Heart right ventricle (tissue), 16 donors: ENCODE measurements at regions not wholly inside any gene's neighbourhood (a gene's known extent, or its start where the extent isn't known, plus 50 kb on each side); places are given as distances from the start of the nearest gene placed in this dataset.

Experiments used
- ATAC-seq, 8 donors: fragments of 200-7000 bp; cut with Tn5 transposase; one replicate each; pipeline ENCODE4 v1.9.1; 2020; ENCODE audit warnings: mild to moderate bottlenecking in 8 of 8, moderate library complexity in 8 of 8, moderate number of reproducible peaks in 1 of 8
- DNase-seq, 2 donors: peaks; one replicate each; pipeline ENCODE4 v3.0.0-alpha.2; 2020
- H3K27ac ChIP-seq, 10 donors: fragments of 200-600 bp; sonication (generic) in 2 of 10; one replicate each; pipeline versions ENCODE4 v1.5.0 to v1.8.0; 2020 to 2022; ENCODE audit warnings: mild to moderate bottlenecking in 3 of 10
- H3K27me3 ChIP-seq, 7 donors: fragments of 200-600 bp; one replicate each; pipeline ENCODE4 v1.8.0; 2021 to 2022; ENCODE audit warnings: mild to moderate bottlenecking in 2 of 7
- H3K36me3 ChIP-seq, 9 donors: fragments of 200-600 bp; sonication (generic) in 1 of 9; one replicate each; pipeline versions ENCODE4 v1.5.0 to v1.8.0; 2020 to 2022; ENCODE audit warnings: mild to moderate bottlenecking in 2 of 9
- H3K4me1 ChIP-seq, 9 donors: fragments of 200-600 bp; sonication (generic) in 1 of 9; one replicate each; pipeline versions ENCODE4 v1.5.0 to v1.8.0; 2020 to 2022; ENCODE audit warnings: mild to moderate bottlenecking in 4 of 9
- H3K4me3 ChIP-seq, 10 donors: fragments of 200-600 bp; sonication (generic) in 2 of 10; one replicate each; pipeline versions ENCODE4 v1.5.0 to v1.8.0; 2020 to 2022; ENCODE audit warnings: mild to moderate bottlenecking in 7 of 10, moderate library complexity in 2 of 10
- H3K9me3 ChIP-seq, 11 donors: fragments of 200-600 bp in 10 of 11; sonication (generic) in 2 of 11; one replicate each; pipeline versions ENCODE4 v1.5.0 to v1.8.0; 2013 to 2022; ENCODE audit warnings: mild to moderate bottlenecking in 2 of 11, control low read depth in 1 of 11, moderate library complexity in 1 of 11
- WGBS, 2 donors: extraction: QIAGEN DNeasy Blood & Tissue Kit; methylation state at CpG; one replicate each; pipeline ENCODE4 v1.1.7; 2013; ENCODE audit warnings: inconsistent platforms in 1 of 2; 5-methylcytosine and 5-hydroxymethylcytosine counted together
- intact Hi-C, 10 donors: fragments of 100-400 bp; cut with DNase I; formaldehyde crosslinking; loops; one replicate each; pipeline versions ENCODE4 v1.11.1 to v1.14.2; 2022
- TF ChIP-seq, protein P1 (sequence below), 9 donors: fragments of 200-600 bp; sonication (generic) in 2 of 9; IDR thresholded peaks; one replicate each; pipeline versions ENCODE4 v1.5.0 to v1.8.0; 2021 to 2022; ENCODE audit warnings: antibody characterized with exemption in 9 of 9, mild to moderate bottlenecking in 5 of 9, moderate library complexity in 1 of 9
- donor health status: Arrhythmogenic right ventricular cardiomyopathy.
- donor health status: ischemic (EF 13 %, LVEDD 7.1; RV severe dilation, severe dysfunction).
- donor health status: healthy with polysubstance abuse.
- donor health status: DM: no; HTN: yes; CAD: no.
- donor health status: DM: no; HTN: no; CAD: no.
- donor health status: ischemic (EF 25% LVEDD 6.9; RV normal size, moderate dysfunction).
- donor health status: ischemic (EF 25% LVEDD 5.7; RV mildly dilated, moderate dysfunction).
- donor health status: healthy.
- donor health status: DM: yes; HTN: yes; CAD: no.
- donor health status: Ischemic cardiomyopathy.
- donor health status: ischemic (EF 35%, LVEDD 5.7; RV mildly dilated, moderate dysfunction).
- donor health status: nonischemic (EF 11% LVEDD 7.7; RV severe dilation, severe dysfunction).
- donor health status: DM: yes; HTN: yes; CAD: no.
- donor health status: PGD.
- donor health status: ischemic (EF 29% LVEDD 5.4; RV normal size, mild dysfunction).
- donor health status: nonischemic (EF 23%, LVEDD 6.1; RV moderate dilation, normal function).

DNA sequence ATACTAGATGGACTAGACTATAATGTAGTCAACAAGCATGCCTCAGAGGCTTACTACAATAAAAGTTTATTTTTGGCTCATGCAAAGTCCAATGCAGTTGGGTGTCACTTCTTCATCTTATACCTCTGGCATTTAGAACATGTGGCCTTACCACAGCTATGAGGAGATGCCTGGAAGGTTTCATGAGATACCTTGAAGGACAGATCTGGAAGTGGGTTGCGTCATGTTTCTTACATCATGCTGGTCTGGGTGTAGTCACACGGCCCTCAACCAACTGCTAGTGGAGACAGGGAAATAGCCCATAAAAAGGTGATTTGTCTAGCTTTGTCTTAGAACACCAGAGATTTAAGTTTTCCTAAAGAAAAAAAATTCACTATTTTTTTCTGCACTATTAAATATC, 91.7 kb upstream of the MMADHC start:
- TF ChIP-seq, protein P1, sequence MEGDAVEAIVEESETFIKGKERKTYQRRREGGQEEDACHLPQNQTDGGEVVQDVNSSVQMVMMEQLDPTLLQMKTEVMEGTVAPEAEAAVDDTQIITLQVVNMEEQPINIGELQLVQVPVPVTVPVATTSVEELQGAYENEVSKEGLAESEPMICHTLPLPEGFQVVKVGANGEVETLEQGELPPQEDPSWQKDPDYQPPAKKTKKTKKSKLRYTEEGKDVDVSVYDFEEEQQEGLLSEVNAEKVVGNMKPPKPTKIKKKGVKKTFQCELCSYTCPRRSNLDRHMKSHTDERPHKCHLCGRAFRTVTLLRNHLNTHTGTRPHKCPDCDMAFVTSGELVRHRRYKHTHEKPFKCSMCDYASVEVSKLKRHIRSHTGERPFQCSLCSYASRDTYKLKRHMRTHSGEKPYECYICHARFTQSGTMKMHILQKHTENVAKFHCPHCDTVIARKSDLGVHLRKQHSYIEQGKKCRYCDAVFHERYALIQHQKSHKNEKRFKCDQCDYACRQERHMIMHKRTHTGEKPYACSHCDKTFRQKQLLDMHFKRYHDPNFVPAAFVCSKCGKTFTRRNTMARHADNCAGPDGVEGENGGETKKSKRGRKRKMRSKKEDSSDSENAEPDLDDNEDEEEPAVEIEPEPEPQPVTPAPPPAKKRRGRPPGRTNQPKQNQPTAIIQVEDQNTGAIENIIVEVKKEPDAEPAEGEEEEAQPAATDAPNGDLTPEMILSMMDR (IDR thresholded peaks at IDR 0.05): no peak
- intact Hi-C loops: no loop called here
- DNase-seq (no peak), ATAC-seq (no peak)
- Histone ChIP-seq H3K4me1 (no peaks in the 10 kb centered on the region), H3K27ac (no peak overlapping the region), H3K9me3 (no peaks in the 10 kb centered on the region), H3K27me3 (no peaks in the 10 kb centered on the region), H3K36me3 (no peaks in the 10 kb centered on the region), H3K4me3 (no peak overlapping the region)
- 86 to 95% methylated on average over 2 of the region's 2 CpGs for WGBS, 2 donors

DNA sequence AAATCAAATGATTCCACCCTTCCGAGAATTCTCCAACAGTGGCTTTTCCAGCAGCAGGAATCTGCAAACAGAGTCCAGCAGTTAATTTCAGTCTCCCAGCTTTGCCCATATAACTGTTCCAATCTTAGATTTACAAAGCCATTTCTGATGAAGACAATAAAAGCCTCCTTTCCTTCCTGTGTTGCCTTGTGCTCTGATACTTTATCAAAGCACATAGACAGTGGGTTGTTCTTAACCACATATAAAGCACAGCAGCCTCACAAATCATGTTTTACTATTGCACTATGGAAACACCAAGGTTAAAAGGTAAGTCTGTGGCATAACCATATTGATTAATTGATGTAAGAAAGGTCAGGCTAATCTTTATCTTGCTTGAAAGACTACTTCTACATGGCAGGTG, 89.8 kb upstream of the MMADHC start:
- H3K4me3 ChIP-seq: no peak overlapping the region
- TF ChIP-seq, protein P1 (IDR thresholded peaks at IDR 0.05): no peak
- DNase-seq (no peak), ATAC-seq (no peak)
- peaks cover 0 to 3% (median 0%) of the 10 kb centered on the region in 11 donors for H3K9me3 ChIP-seq
- H3K27ac ChIP-seq: no peak overlapping the region
- no peaks in the 10 kb centered on the region for H3K36me3 ChIP-seq
- 80 to 90% methylated on average over 1 of the region's 1 CpG for WGBS, 2 donors
- H3K27me3 ChIP-seq: no peaks in the 10 kb centered on the region
- intact Hi-C loops: no loop called here
- H3K4me1 ChIP-seq: no peaks in the 10 kb centered on the region

DNA sequence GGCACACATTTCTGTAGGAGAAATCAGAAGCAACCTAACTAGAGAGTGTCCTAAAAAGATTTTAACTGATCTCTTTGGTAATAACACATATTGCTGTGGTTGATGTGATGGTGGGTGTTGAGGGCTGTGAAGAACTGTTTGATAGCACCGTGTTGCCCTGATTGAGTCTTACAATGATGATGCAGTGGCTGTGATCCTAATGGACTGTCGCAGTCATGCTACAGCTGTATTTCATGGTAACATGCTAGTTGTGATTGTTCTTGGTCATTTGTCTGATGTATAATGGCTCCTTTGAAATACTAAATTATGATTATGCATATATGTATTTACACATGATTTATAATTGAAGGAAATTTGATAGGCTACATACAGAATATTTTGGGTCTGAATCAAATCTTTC, 82.5 kb upstream of the MMADHC start:
- TF ChIP-seq, protein P1 (IDR thresholded peaks at IDR 0.05): no peak
- DNase-seq: no peak
- Histone ChIP-seq H3K27me3 (no peaks in the 10 kb centered on the region), H3K4me1 (no peaks in the 10 kb centered on the region), H3K4me3 (no peak overlapping the region), H3K9me3 (peaks cover 0 to 9% (median 0%) of the 10 kb centered on the region in 11 donors), H3K36me3 (no peaks in the 10 kb centered on the region), H3K27ac (no peak overlapping the region)
- ATAC-seq: no peak
- WGBS, 2 donors: 82 to 85% methylated on average over 2 of the region's 2 CpGs
- intact Hi-C loops: no loop called here

DNA sequence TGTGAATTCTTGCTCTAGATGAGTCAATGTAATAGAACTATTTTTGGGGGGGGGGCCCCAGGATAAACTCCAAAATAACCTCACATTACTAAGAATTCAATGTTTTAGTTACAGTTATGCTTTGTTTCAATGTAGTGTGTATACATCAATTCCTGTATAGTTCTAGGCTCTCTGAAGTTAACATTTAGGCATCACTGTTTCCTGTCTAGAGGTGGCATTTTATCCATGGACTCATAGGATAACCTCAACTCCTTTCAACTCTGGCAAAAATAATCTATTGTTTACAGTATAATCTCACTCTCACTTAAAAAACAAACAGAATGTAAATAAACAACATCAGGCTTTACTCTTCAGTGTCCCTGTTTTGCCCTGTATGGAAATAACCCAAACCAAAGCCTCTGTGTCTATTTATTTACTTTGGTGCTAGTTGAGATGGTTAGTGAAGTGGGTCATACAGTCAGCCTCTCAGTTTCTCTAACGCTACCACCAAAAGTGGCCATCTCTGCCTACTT, 79.3 kb upstream of the MMADHC start:
- TF ChIP-seq, protein P1 (IDR thresholded peaks at IDR 0.05): no peak
- peaks cover 0 to 7% (median 0%) of the 10 kb centered on the region in 11 donors for H3K9me3 ChIP-seq
- DNase-seq (no peak), ATAC-seq (no peak)
- H3K27me3 ChIP-seq: no peaks in the 10 kb centered on the region
- intact Hi-C loops: no loop called here
- H3K4me3 ChIP-seq: no peak overlapping the region
- H3K4me1 ChIP-seq: peaks cover 0 to 5% (median 0%) of the 10 kb centered on the region in 9 donors
- H3K27ac ChIP-seq: no peak overlapping the region
- no peaks in the 10 kb centered on the region for H3K36me3 ChIP-seq
- WGBS, 2 donors: 91 to 92% methylated on average over 1 of the region's 1 CpG
